G401.6 (cell line): ENCODE measurements at regions not wholly inside any gene's neighbourhood (a gene's known extent, or its start where the extent isn't known, plus 50 kb on each side); places are given as distances from the start of the nearest gene placed in this dataset.

Experiments used
- FAIRE-seq: peaks from 2 replicates; lab custom pipeline; 2012; peaks lifted over from hg19 to GRCh38; lab: Jason Lieb, UNC

DNA sequence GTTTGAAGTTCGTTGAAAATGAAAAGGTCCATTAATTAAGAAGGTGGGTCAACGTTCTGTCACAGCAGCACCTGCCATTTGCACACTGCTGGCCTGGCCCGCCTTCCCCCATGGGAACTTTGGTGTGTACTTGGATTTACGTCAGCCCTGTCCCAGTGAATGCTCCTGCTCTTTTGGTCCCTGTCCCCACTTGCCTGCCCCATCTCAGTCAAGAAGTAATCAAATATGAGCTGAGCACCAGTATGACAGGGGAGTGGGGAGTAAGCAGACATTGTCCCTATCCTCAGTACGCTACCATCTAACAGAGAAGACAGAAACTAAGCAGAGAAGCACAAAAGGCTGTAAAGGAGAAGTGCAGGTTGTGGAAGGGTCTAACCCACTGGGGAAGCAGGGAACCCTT lies 65.1 kb downstream of the SLC4A3 start:
- FAIRE-seq, result no peak

DNA sequence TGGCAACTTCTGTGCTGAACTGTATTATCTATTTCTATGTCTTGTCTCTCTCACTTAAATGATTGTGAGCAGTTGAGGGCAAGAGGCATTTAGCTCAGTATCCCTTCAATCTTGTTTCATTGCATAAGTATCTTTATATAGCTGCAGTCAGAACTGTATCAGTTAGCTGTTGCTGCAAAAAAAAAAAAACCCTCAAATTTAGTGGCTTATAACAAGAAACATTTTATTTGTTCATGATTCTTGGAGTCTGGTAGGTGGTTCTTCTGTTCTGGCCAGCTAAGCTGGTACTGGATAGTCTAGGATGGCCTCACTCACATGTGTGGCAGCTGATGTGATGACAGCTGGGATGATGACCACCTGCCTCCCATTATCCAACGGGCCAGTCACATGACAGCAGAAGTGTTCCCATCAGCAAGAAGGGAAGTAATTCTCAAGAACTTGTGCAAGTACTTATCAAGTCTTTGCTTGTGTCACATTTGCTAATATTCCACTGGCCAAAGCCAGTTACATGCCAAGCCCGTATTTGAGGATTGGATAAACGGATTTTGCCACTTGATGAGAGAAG lies 67.8 kb downstream of the SLC4A3 start:
- no peak for FAIRE-seq

DNA sequence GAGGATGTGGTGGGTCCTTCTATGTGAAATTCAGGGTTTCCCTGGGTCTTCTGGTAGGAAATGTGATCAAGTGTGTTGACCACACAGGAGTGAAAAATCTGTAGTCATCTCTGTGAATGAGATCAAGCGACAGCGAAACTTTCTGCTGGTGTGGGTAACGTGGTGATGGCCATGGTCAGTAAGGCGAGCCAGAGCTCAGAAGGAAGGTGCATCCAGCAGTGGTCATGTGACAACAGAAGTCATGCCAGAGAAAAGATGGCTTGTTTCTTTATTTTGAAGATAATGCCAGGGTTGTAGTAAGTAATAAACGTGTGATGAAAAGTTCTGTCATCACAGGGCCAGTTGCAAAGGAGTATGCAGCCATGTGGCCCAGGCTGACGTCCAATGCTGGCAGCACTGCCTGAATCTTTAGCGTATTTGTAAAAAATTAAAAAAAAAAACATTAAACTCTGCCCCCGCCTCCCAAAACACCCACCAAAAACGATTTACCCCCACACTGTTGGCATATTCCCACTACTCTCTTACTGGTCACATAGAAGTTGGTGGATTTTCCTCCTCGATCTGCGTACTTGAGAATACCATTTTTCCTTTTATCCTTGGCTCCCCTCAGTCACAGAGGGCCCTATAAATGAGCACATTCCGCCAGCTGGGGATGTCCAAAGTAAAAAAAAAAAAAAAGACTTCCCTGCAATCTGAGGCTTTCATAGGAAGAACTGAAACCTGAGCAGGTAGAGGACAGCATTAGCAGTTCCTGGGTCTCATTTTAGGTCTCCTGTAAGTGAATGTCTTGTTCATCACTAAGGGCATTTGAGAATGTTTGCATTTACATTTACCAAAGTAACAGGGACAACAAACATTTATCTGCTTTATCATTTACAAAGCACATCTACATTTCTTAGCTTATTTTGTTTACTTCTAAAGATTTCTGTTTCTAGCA lies 70.6 kb downstream of the SLC4A3 start:
- no peak for FAIRE-seq

GRCh38 chr2:219698748-219699439 lies 71.5 kb downstream of the SLC4A3 start:
- no peak for FAIRE-seq

DNA sequence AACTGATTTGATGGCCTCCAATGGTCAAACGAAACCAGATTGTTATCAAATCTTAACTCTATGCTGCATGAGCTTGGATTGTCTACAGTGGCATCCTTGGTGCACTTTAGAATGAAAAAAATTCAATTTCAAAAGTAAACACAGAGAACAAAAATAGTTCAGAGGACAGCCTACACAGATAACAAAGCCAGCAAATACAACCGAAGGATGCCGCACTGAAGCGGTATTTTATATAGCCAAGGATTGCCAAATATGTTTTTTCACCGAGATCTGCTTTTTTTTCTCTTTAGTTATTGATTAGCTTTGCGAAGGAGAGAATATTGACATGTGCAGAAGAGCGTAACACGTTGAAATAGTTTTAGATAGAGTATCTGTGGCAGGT lies 72.0 kb downstream of the SLC4A3 start:
- FAIRE-seq, result no peak

- no peak for FAIRE-seq
These were observed 74.6 kb downstream of the SLC4A3 start for GRCh38 chr2:219701847-219702634.

- no peak for FAIRE-seq
These were observed 75.5 kb downstream of the SLC4A3 start for GRCh38 chr2:219702796-219703545.

DNA sequence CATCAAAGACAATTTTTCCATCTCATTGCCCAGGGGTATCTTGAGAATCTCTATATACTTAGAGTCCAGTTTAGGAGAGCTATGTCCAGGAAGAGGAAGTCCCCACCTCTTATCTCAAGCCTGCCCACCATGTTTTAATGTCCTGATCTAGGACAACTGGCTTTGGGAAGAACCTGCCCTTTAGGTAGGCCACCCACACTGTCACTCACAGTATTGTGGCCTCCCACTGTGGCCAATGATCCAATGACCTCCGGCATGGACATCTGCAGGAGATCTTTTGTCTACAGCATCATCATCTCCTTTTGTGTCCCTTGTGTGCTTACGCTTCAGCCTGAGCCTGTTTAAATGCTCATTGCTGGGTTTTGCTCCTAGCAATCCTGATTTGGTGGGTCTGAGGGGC lies 77.4 kb downstream of the SLC4A3 start:
- no peak for FAIRE-seq

DNA sequence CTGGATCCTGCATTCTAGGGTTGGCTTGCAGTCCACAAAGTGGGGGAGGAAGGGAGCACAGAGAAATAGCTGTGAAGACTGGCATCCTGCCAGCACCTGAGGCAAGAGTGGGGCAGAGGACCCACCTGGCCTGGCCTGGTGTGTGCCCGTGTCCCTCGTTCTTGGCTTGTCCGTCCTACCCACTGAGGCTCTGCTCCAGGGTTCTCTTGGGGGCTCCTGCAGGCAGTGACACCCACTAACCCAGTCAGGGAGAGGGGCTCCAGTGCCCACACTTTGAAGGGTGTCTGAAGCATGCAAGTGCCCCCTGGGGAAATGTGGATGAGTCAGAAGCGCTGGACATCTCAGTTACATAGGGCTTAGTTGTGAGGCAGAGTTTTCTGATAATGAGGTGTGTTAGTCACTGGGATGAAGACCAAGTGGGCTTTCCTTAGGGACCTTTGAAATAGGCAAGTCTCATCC lies 79.4 kb downstream of the SLC4A3 start:
- FAIRE-seq, result no peak

DNA sequence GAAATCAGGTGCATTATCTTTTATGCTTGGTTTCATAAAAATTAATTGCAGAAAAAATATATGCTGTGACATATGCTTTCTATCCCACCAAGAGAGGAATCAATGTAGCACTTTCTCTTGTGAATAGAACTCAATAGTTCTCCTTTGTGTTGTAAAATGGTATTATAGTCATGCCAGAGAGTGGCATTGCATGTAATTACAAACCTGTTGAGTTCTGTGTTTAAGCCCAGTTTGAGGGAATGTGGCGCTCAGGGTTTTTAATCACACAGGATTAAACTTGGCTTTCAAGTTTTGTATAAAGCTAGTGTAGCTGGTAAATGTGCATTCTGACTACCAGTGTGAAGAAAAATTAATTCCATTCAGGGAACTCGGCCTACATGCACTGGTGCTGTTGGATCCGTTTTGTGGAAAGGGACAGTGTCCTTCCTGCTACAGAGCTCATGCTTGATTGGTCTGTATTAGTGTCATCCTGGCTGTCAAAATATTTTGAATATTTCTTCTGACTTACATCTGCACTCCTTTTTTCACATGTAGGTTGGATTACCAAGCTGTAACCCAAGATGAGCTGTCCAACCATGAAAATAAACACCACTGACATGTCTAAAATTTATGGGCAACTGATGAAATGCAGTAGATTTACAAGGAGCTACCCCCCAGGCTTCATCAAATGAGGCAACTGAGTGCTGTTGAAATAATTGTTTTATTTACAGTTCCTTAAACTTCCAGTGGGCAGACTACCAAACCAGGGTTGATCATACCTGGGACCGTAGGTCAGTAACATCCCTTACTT lies 80.3 kb downstream of the SLC4A3 start:
- no peak for FAIRE-seq

- no peak for FAIRE-seq
These were observed 81.9 kb downstream of the SLC4A3 start for GRCh38 chr2:219709331-219709761.

- peak; percentile 15 for FAIRE-seq
These were observed 85.7 kb downstream of the SLC4A3 start for GRCh38 chr2:219713110-219713509.

DNA sequence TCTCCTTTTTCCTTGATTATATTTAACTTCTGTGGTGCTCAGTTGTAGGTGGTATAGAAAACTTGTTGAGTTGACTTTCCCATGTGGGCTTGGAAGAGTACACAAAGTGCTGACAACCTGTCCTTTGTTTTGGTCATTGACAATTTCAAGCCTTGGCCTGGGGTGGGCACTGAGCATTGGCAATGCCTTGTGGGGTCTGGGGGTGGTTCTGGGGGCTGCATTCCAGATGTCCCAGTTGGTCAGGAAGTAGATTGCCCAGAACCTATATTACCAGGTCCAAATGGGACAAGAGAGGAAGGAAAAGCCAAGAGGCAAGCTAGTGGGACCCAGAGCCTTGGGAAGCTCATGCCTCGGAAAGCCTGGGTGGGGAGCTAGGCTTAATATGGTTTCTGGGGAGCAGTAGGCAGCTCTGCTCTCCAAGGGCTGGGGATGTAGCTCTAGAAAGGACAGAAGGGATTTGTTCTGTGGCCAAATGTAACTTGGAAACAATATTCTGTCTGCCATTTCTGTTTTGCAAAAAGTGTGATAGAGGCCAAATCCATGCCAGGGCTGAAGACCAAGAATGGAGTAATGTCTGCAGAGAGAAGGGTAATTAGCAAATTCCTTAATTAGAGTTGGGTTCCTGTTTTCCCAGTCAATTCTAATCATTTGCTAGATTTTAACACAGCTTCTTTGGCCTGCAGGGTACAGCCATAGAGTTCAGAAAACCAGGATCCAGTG lies 87.4 kb downstream of the SLC4A3 start:
- FAIRE-seq, result no peak

GRCh38 chr2:219718066-219718465 lies 90.6 kb downstream of the SLC4A3 start:
- no peak for FAIRE-seq

DNA sequence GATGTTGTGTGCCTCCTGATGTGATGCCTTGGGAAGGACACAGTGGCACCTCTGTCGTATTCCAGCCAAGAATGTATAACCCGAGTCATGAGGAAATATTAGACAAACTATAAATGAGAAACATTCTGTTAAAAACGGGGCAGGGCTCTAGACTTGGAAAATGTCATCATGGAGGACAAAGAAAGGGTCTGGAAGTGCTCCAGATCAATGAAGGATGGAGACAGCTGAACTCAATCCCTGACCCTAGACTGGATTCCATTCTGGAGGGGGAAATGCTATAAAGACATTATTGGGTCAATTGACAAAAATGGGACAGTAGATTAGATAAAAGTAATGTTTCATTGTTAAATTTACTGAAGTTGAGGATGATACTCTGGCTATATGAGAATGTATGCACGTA lies 92.1 kb downstream of the SLC4A3 start:
- no peak for FAIRE-seq

GRCh38 chr2:219720956-219721355 lies 93.5 kb downstream of the SLC4A3 start:
- FAIRE-seq, result no peak

GRCh38 chr2:219722276-219722879 lies 94.9 kb downstream of the SLC4A3 start:
- FAIRE-seq, result no peak

DNA sequence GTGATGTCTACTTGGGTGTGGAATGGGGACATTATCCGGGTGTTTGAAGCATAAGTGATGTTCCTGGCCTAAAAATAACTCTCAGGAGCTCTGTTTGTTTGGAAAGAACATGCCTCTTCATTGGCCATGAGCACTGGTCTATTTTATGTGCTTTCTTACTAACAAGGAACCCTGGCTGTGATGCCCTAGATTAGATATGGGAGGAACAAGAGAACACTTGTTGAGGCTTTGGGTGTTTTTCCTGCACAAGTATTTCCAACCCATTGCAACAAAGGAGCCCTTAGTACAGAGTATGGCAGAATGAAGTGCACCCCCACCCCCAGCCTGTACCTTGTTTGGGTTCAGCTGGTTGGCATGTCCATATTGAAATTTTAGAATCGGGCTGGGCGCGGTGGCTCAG lies 95.9 kb downstream of the SLC4A3 start:
- no peak for FAIRE-seq

DNA sequence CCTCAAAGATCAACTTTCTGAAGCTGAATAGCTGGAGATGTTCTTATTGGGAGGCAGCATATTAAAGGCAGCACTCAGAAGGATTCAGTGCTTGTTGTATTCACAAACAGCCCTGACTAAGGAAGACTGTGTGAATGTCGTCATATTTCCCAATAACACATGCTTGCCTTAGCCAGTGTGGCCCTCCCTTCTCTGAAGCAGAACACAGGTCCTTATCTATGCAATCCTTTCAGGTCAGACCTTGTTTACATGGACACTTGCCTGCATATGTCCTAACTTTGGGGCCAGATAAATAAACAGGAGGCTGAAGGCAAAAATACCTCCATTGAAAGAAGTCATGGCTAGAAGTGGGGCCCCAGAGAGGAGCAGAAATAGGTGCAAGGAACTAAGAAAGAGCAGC lies 97.2 kb downstream of the SLC4A3 start:
- no peak for FAIRE-seq

DNA sequence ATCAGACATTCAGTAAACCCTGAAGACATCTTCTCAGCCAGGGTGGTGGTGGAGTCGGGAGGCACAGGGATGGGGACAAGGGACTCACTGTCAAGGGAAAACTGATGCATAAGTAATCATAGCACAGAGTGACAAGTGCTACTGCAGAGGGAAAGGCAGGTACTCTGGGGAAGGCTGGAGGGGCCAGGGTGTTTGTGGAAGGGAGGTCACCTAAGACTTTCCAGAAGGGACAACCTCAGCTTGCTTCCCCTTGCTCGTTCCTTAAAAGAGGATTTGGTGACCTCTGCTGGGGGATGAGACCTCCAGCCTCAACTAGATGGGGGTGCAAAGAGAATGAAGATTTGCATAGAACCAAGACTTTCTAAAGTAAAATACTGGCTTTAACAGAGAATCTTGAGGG lies 99.5 kb downstream of the SLC4A3 start:
- no peak for FAIRE-seq
